Lower lobe of right lung (tissue), 2 donors: ENCODE measurements at regions not wholly inside any gene's neighbourhood (a gene's known extent, or its start where the extent isn't known, plus 50 kb on each side); places are given as distances from the start of the nearest gene placed in this dataset.

ENCODE experiments used
- ATAC-seq, 2 donors: fragments of 200-7000 bp; cut with Tn5 transposase; one replicate each; pipeline ENCODE4 v1.9.1; 2020 to 2022; ENCODE audit warnings: mild to moderate bottlenecking in 2 of 2, moderate library complexity in 2 of 2
- DNase-seq: peaks from one replicate; pipeline ENCODE4 v3.0.0-alpha.2; 2020
- H3K27ac ChIP-seq: fragments of 200-600 bp; one replicate; pipeline ENCODE4 v1.8.0; 2022
- H3K27me3 ChIP-seq: fragments of 200-600 bp; one replicate; pipeline ENCODE4 v1.8.0; 2022; ENCODE audit warnings: low read depth
- H3K36me3 ChIP-seq: fragments of 200-600 bp; one replicate; pipeline ENCODE4 v1.8.0; 2022; ENCODE audit warnings: mild to moderate bottlenecking
- H3K4me1 ChIP-seq: fragments of 200-600 bp; one replicate; pipeline ENCODE4 v1.8.0; 2022
- H3K4me3 ChIP-seq: fragments of 200-600 bp; one replicate; pipeline ENCODE4 v1.8.0; 2022; ENCODE audit warnings: mild to moderate bottlenecking
- H3K9me3 ChIP-seq: fragments of 200-600 bp; one replicate; pipeline ENCODE4 v1.8.0; 2022
- CTCF ChIP-seq: fragments of 200-600 bp; IDR thresholded peaks from one replicate; pipeline ENCODE4 v1.8.0; 2022; ENCODE audit warnings: antibody characterized with exemption, mild to moderate bottlenecking
- intact Hi-C: fragments of 100-400 bp; cut with DNase I; formaldehyde crosslinking; loops from one replicate; pipeline ENCODE4 v1.11.0; 2022
- donor health status: DM: no; HTN: yes; CAD: no; lungs with severe emphysema.

GRCh38 chr2:15793078-15793913 lies 147.1 kb upstream of the MYCN start:
- peaks cover 3% of the 10 kb centered on the region for H3K27me3 ChIP-seq
- ATAC-seq: no peak
- H3K27ac ChIP-seq: no peak overlapping the region
- intact Hi-C loops: no loop called here
- TF ChIP-seq CTCF: no peak
- H3K4me3 ChIP-seq: no peak overlapping the region
- H3K9me3 ChIP-seq: no peaks in the 10 kb centered on the region
- H3K36me3 ChIP-seq: no peaks in the 10 kb centered on the region
- no peaks in the 10 kb centered on the region for H3K4me1 ChIP-seq
- DNase-seq: no peak

- H3K9me3 ChIP-seq: no peaks in the 10 kb centered on the region
- intact Hi-C loops: no loop called here
- no peaks in the 10 kb centered on the region for H3K36me3 ChIP-seq
- H3K4me3 ChIP-seq: no peak overlapping the region
- peaks cover 3% of the 10 kb centered on the region for H3K27me3 ChIP-seq
- H3K4me1 ChIP-seq: no peaks in the 10 kb centered on the region
- DNase-seq (no peak), ATAC-seq (no peak)
- TF ChIP-seq CTCF: no peak
- no peak overlapping the region for H3K27ac ChIP-seq
Measured at GRCh38 chr2:15793978-15794377, 146.4 kb upstream of the MYCN start.

GRCh38 chr2:15794608-15795134 lies 145.7 kb upstream of the MYCN start:
- Histone ChIP-seq H3K36me3 (no peaks in the 10 kb centered on the region), H3K27me3 (peaks cover 3% of the 10 kb centered on the region), H3K4me3 (no peak overlapping the region), H3K4me1 (no peaks in the 10 kb centered on the region), H3K27ac (no peak overlapping the region), H3K9me3 (no peaks in the 10 kb centered on the region)
- TF ChIP-seq CTCF: no peak
- intact Hi-C loops: no loop called here
- ATAC-seq (no peak), DNase-seq (no peak)

GRCh38 chr2:15795426-15795825 lies 144.9 kb upstream of the MYCN start:
- Histone ChIP-seq H3K36me3 (no peaks in the 10 kb centered on the region), H3K4me3 (no peak overlapping the region), H3K27ac (no peak overlapping the region), H3K9me3 (no peaks in the 10 kb centered on the region), H3K4me1 (no peaks in the 10 kb centered on the region), H3K27me3 (peaks cover 3% of the 10 kb centered on the region)
- TF ChIP-seq CTCF: no peak
- ATAC-seq (no peak), DNase-seq (no peak)
- intact Hi-C loops: no loop called here

- ATAC-seq: no peak
- TF ChIP-seq CTCF: no peak
Measured at GRCh38 chr2:15796167-15796942, 144.0 kb upstream of the MYCN start.

More at GRCh38 chr2:15796167-15796942, 144.0 kb upstream of the MYCN start:
- no peaks in the 10 kb centered on the region for H3K4me1 ChIP-seq
- no peak overlapping the region for H3K4me3 ChIP-seq
- H3K27me3 ChIP-seq: peaks cover 3% of the 10 kb centered on the region
- no peaks in the 10 kb centered on the region for H3K36me3 ChIP-seq
- H3K27ac ChIP-seq: no peak overlapping the region
- DNase-seq: no peak
- no peaks in the 10 kb centered on the region for H3K9me3 ChIP-seq
- intact Hi-C loops: no loop called here
